DND-41 (cell line): ENCODE measurements at regions not wholly inside any gene's neighbourhood (a gene's known extent, or its start where the extent isn't known, plus 50 kb on each side); places are given as distances from the start of the nearest gene placed in this dataset.

Experiments
- ATAC-seq: fragments of 200-7000 bp; cut with Tn5 transposase; 3 replicates; pipeline ENCODE4 v1.9.1; 2021; ENCODE audit warnings: low read depth; ENCODE audit not compliant: insufficient read depth
- DNase-seq: peaks from one replicate; pipeline ENCODE4 v3.0.0-alpha.2; 2020
- H2AFZ ChIP-seq: 2 replicates; pipeline ENCODE4 v1.6.0; 2012; ENCODE audit warnings: low read depth, low read length
- H3K27ac ChIP-seq: 2 replicates; pipeline ENCODE4 v1.5.1; 2012; ENCODE audit warnings: low read length, inconsistent platforms
- H3K27me3 ChIP-seq: fragments of 200-600 bp; sonication (generic); 2 replicates; pipeline ENCODE4 v1.6.0; 2012; ENCODE audit warnings: low read length, mild to moderate bottlenecking, inconsistent platforms; ENCODE audit not compliant: insufficient read depth, poor library complexity
- H3K36me3 ChIP-seq: 2 replicates; pipeline ENCODE4 v1.5.1; 2012; ENCODE audit warnings: low read length, inconsistent platforms; ENCODE audit not compliant: insufficient read depth
- H3K4me1 ChIP-seq: 2 replicates; pipeline ENCODE4 v1.5.1; 2012; ENCODE audit warnings: mild to moderate bottlenecking, low read length; ENCODE audit not compliant: insufficient read depth
- H3K4me2 ChIP-seq: 2 replicates; pipeline ENCODE4 v1.6.0; 2012; ENCODE audit warnings: mild to moderate bottlenecking, moderate library complexity, low read length, inconsistent platforms; ENCODE audit not compliant: insufficient read depth
- H3K4me3 ChIP-seq, 2 experiments: fragments of 200-600 bp in 1 of 2; shearing (Covaris generic) in 1 of 2; 2 replicates each; pipeline ENCODE4 v1.5.1; 2012 to 2016; ENCODE audit warnings: inconsistent platforms in 2 of 2, low read length in 2 of 2, mild to moderate bottlenecking in 2 of 2, low read depth in 1 of 2, moderate library complexity in 1 of 2
- H3K79me2 ChIP-seq: 2 replicates; pipeline ENCODE4 v1.6.0; 2012; ENCODE audit warnings: low read length, inconsistent platforms; ENCODE audit not compliant: insufficient read depth
- H3K9ac ChIP-seq: 2 replicates; pipeline ENCODE4 v1.6.0; 2012; ENCODE audit warnings: low read depth, mild to moderate bottlenecking, inconsistent platforms, low read length, moderate library complexity
- H3K9me3 ChIP-seq: 2 replicates; pipeline ENCODE4 v1.5.1; 2012; ENCODE audit warnings: low read length, moderate library complexity, mild to moderate bottlenecking, inconsistent platforms; ENCODE audit not compliant: insufficient read depth, severe bottlenecking
- H4K20me1 ChIP-seq: 2 replicates; pipeline ENCODE4 v1.6.0; 2012; ENCODE audit warnings: low read length; ENCODE audit not compliant: insufficient read depth
- CTCF ChIP-seq: IDR thresholded peaks from 2 replicates; pipeline ENCODE4 v1.5.1; 2012; ENCODE audit warnings: borderline replicate concordance, low read length, moderate library complexity, mild to moderate bottlenecking; ENCODE audit not compliant: poor library complexity, severe bottlenecking; ENCODE audit errors: extremely low read depth
- EZH2 ChIP-seq: IDR thresholded peaks from 3 replicates; pipeline ENCODE4 v1.6.1; 2012; ENCODE audit warnings: borderline replicate concordance, low read depth, mild to moderate bottlenecking, moderate library complexity, low read length, inconsistent platforms; ENCODE audit not compliant: severe bottlenecking

DNA sequence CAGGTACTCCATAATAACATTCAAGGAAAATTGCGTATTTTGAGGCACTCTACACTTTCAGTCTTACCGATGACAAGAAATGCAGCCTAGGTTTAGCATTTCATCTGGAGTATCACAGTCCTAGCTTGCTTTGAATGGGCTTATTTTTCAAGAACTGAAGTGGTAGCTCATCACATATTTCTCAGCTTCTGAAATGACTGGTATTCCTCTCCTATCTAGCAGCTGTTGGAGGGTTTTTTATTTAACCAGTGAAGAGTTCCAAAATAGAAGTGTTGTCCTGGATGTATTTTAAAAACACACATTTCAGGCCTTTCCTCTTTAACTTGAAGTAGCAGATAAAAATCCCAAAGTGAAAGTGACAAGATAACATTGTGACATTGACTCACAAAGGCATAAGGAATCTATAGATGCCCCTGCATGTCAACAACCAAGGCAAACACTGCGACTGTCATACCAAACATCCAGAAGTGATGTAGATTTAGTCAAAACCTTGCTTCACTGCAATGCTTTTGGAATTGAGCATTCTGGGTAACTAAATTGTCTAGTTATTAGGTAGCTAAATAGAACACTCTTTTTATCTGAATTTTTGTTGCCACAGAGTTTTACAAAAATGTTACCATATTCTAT, 182.2 kb upstream of the FBXO33 start:
- ATAC-seq (no peak), DNase-seq (no peak)
- Histone ChIP-seq H3K4me2 (no peak overlapping the region), H4K20me1 (no peaks in the 10 kb centered on the region), H2AFZ (no peak overlapping the region; the same call in 1 of the 2 replicates), H3K36me3 (no peaks in the 10 kb centered on the region), H3K27me3 (no peaks in the 10 kb centered on the region), H3K9me3 (no peaks in the 10 kb centered on the region), H3K4me3 (no peak overlapping the region), H3K4me1 (peaks cover 14% of the 10 kb centered on the region), H3K27ac (no peak overlapping the region), H3K79me2 (no peaks in the 10 kb centered on the region), H3K9ac (no peak overlapping the region)
- no peak for TF ChIP-seq EZH2
- TF ChIP-seq CTCF, result no peak

DNA sequence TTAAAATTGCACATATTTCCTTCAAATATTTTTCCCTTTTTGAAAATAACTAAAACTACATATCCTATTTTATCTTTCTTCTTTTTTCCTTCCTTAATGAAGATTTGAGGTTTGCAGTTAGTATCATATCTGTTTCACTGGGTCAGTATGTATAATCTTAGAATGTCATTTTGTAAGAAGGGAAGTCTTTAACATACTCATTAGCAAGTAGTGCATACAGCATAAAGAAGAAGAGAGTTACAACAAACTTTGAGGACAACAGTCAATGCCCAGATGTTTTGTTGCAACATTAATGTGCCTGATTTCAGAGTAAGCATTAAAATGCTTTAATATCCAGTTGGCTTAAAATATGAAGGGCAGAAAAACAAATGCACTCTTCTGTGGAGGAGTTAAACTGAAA, 176.9 kb upstream of the FBXO33 start:
- peaks cover 10% of the 10 kb centered on the region for H3K4me1 ChIP-seq
- H3K36me3 ChIP-seq, result no peaks in the 10 kb centered on the region
- H3K9ac ChIP-seq, result no peak overlapping the region
- H3K9me3 ChIP-seq, result no peaks in the 10 kb centered on the region
- ATAC-seq (no peak), DNase-seq (no peak)
- H4K20me1 ChIP-seq, result no peaks in the 10 kb centered on the region
- TF ChIP-seq CTCF (no peak), EZH2 (no peak)
- no peak overlapping the region for H3K27ac ChIP-seq
- H3K4me3 ChIP-seq, result no peak overlapping the region
- no peak overlapping the region for H3K4me2 ChIP-seq
- H2AFZ ChIP-seq, result no peak overlapping the region
- no peaks in the 10 kb centered on the region for H3K79me2 ChIP-seq
- H3K27me3 ChIP-seq, result no peaks in the 10 kb centered on the region

DNA sequence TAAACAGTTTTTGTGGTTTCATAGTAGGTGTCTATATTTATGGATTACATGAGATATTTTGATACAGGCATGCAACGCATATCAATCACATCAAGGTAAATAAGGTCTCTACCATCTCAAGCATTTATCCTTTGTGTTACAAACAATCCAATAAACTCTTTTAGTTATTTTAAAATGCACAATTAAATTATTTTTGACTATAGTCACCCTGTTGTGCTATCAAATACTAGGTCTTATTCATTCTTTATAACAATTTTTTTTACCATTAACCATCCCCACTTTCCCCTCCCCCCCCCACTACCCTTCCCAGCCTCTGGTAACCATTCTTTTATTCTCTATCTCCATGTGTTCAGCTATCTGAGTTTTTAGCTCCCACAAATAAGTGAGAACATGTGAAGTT, 175.7 kb upstream of the FBXO33 start:
- Histone ChIP-seq H3K4me1 (peaks cover 9% of the 10 kb centered on the region), H3K27ac (no peak overlapping the region), H3K27me3 (no peaks in the 10 kb centered on the region), H3K4me2 (no peak overlapping the region), H4K20me1 (no peaks in the 10 kb centered on the region), H3K9ac (no peak overlapping the region), H3K4me3 (no peak overlapping the region), H3K36me3 (no peaks in the 10 kb centered on the region), H2AFZ (no peak overlapping the region), H3K9me3 (no peaks in the 10 kb centered on the region), H3K79me2 (no peaks in the 10 kb centered on the region)
- ATAC-seq, result no peak
- TF ChIP-seq CTCF (no peak), EZH2 (no peak)
- no peak for DNase-seq

GRCh38 chr14:39603942-39604341, 171.7 kb upstream of the FBXO33 start:
- TF ChIP-seq EZH2, result no peak
- TF ChIP-seq CTCF, result no peak
- no peaks in the 10 kb centered on the region for H3K27me3 ChIP-seq
- no peak overlapping the region for H3K27ac ChIP-seq
- H3K4me2 ChIP-seq, result no peak overlapping the region
- H3K36me3 ChIP-seq, result no peaks in the 10 kb centered on the region
- no peaks in the 10 kb centered on the region for H4K20me1 ChIP-seq
- no peaks in the 10 kb centered on the region for H3K79me2 ChIP-seq
- no peak overlapping the region for H3K9ac ChIP-seq
- no peaks in the 10 kb centered on the region for H3K9me3 ChIP-seq
- no peak overlapping the region for H2AFZ ChIP-seq
- no peak for DNase-seq
- H3K4me1 ChIP-seq, result peaks cover 9% of the 10 kb centered on the region
- ATAC-seq, result no peak
- H3K4me3 ChIP-seq, result no peak overlapping the region
